Endothelial cell of umbilical vein (primary cell): ENCODE measurements at regions not wholly inside any gene's neighbourhood (a gene's known extent, or its start where the extent isn't known, plus 50 kb on each side); places are given as distances from the start of the nearest gene placed in this dataset.

Source experiments
- BruUV-seq: library from RNA; stranded (reverse); fragments of 400-500 nt; replicated peaks from 2 replicates; lab custom pipeline; 2021; lab: Mats Ljungman, UMichigan
- CTCF ChIA-PET: fragments of 300-600, 350-600 bp; sonication (Branson Sonifier 250); formaldehyde crosslinking; loops from one replicate; lab custom pipeline; 2021; ENCODE audit warnings: antibody characterized with exemption, inconsistent platforms; lab: Charles Lee
- POLR2A ChIA-PET: fragments of 300-600, 350-600 bp; sonication (Branson Sonifier 250); formaldehyde crosslinking; loops from one replicate; lab custom pipeline; 2021; ENCODE audit warnings: antibody characterized with exemption, inconsistent platforms; lab: Charles Lee
- DNase-seq: peaks from one replicate; pipeline ENCODE4 v3.0.0-alpha.2; 2011; ENCODE audit warnings: low read depth, low spot score
- FAIRE-seq: peaks from 2 replicates; lab custom pipeline; 2011; peaks lifted over from hg19 to GRCh38; lab: Jason Lieb, UNC
- H2AFZ ChIP-seq: 2 replicates; pipeline ENCODE4 v1.6.0; 2012; ENCODE audit warnings: low read depth, low read length, control low read depth, inconsistent platforms
- H3K27ac ChIP-seq: 2 replicates; pipeline ENCODE4 v1.5.1; 2011; ENCODE audit warnings: low read depth, mild to moderate bottlenecking, control low read depth, low read length, moderate library complexity; ENCODE audit not compliant: insufficient read depth
- H3K27me3 ChIP-seq, 2 experiments: 2 replicates each; pipeline versions ENCODE4 v1.6.0 to v1.6.1; 2011; ENCODE audit warnings: low read length in 2 of 2, mixed read lengths in 1 of 2; ENCODE audit not compliant: control insufficient read depth in 2 of 2, insufficient read depth in 2 of 2
- H3K36me3 ChIP-seq, 2 experiments: 2 replicates in 1 of 2; 3 replicates in 1 of 2; pipeline ENCODE4 v1.5.1; 2011; ENCODE audit warnings: low read length in 2 of 2, mild to moderate bottlenecking in 1 of 2, moderate library complexity in 1 of 2; ENCODE audit not compliant: control insufficient read depth in 2 of 2, insufficient read depth in 2 of 2; ENCODE audit errors: extremely low read depth in 1 of 2
- H3K4me1 ChIP-seq: 3 replicates; pipeline ENCODE4 v1.5.1; 2011; ENCODE audit warnings: mild to moderate bottlenecking, low read length; ENCODE audit not compliant: control insufficient read depth, insufficient read depth; ENCODE audit errors: extremely low read depth
- H3K4me2 ChIP-seq: 2 replicates; pipeline ENCODE4 v1.6.1; 2011; ENCODE audit warnings: low read length, control low read depth, mixed read lengths; ENCODE audit not compliant: insufficient read depth
- H3K4me3 ChIP-seq, 3 experiments: fragments of 200-600 bp in 1 of 3; sonication (generic), shearing (Covaris generic) in 1 of 3; replicated peaks in 1 of 3; 2 replicates each; pipeline ENCODE4 v1.5.1; 2011 to 2016; ENCODE audit warnings: control low read depth in 3 of 3, low read length in 3 of 3, mild to moderate bottlenecking in 2 of 3, inconsistent platforms in 1 of 3, low read depth in 1 of 3, moderate library complexity in 1 of 3; ENCODE audit not compliant: insufficient read depth in 1 of 3
- H3K79me2 ChIP-seq: 2 replicates; pipeline ENCODE4 v1.6.0; 2012; ENCODE audit warnings: low read length, inconsistent platforms; ENCODE audit not compliant: control insufficient read depth, insufficient read depth
- H3K9ac ChIP-seq: replicated peaks from 2 replicates; pipeline ENCODE3; 2011; ENCODE audit warnings: low read length, control low read depth; ENCODE audit not compliant: insufficient read depth; ENCODE audit errors: extremely low read depth
- H3K9me1 ChIP-seq: replicated peaks from 3 replicates; pipeline ENCODE4 v1.6.0; 2011; ENCODE audit warnings: mild to moderate bottlenecking, low read length; ENCODE audit not compliant: control insufficient read depth, insufficient read depth; ENCODE audit errors: extremely low read depth
- H3K9me3 ChIP-seq: replicated peaks from 2 replicates; pipeline ENCODE4 v1.5.1; 2012; ENCODE audit warnings: low read length, inconsistent platforms; ENCODE audit not compliant: control insufficient read depth, insufficient read depth
- H4K20me1 ChIP-seq: replicated peaks from 2 replicates; pipeline ENCODE3; 2011; ENCODE audit warnings: mild to moderate bottlenecking, low read length; ENCODE audit not compliant: control insufficient read depth, insufficient read depth; ENCODE audit errors: extremely low read depth
- CTCF ChIP-seq, 2 donors: IDR thresholded peaks; 1 replicate in 1 of 2; 2 replicates in 1 of 2; pipeline ENCODE4 v1.5.1; 2011; ENCODE audit warnings: low read length in 2 of 2, mild to moderate bottlenecking in 2 of 2, moderate library complexity in 2 of 2, control low read depth in 1 of 2, inconsistent platforms in 1 of 2, low read depth in 1 of 2; ENCODE audit not compliant: insufficient read depth in 1 of 2; ENCODE audit errors: extremely low read depth in 1 of 2
- EZH2 ChIP-seq: IDR thresholded peaks from 2 replicates; pipeline ENCODE4 v1.6.1; 2012; ENCODE audit warnings: borderline replicate concordance, low read depth, mild to moderate bottlenecking, moderate library complexity, low read length, inconsistent platforms; ENCODE audit not compliant: severe bottlenecking
- FOS ChIP-seq: IDR thresholded peaks from 2 replicates; pipeline ENCODE4 v1.6.1; 2011; ENCODE audit warnings: mild to moderate bottlenecking, low read length, moderate library complexity, borderline replicate concordance; ENCODE audit not compliant: insufficient read depth
- JUN ChIP-seq: IDR thresholded peaks from 2 replicates; pipeline ENCODE4 v1.6.1; 2011; ENCODE audit warnings: borderline replicate concordance, low read depth; ENCODE audit not compliant: insufficient read length, insufficient read depth
- MAX ChIP-seq: IDR thresholded peaks from 2 replicates; pipeline ENCODE4 v1.6.1; 2011; ENCODE audit not compliant: insufficient read depth, insufficient read length
- POLR2A ChIP-seq: IDR thresholded peaks from 2 replicates; pipeline ENCODE4 v1.6.1; 2012; ENCODE audit warnings: low read depth, mild to moderate bottlenecking, control low read depth, low read length
- POLR2AphosphoS5 ChIP-seq: IDR thresholded peaks from 2 replicates; pipeline ENCODE4 v1.6.1; 2012; ENCODE audit warnings: low read depth, mild to moderate bottlenecking, control low read depth, low read length, moderate library complexity; ENCODE audit not compliant: insufficient read depth
- dilution Hi-C: fragments of 300-500 bp; cut with MboI; formaldehyde crosslinking; loops from one replicate; pipeline ENCODE4 v1.15.0; 2019; ENCODE audit warnings: low sequenced_read_pairs; ENCODE audit not compliant: extremely low pct_ligation_motif_present
- intact Hi-C: fragments of 100-400 bp; cut with micrococcal nuclease; formaldehyde crosslinking; loops from one replicate; pipeline ENCODE4 v1.10.0; 2022

GRCh38 chr10:78416031-78417011 is 382.7 kb downstream of the RPS24 start:
- no TSS peak for BruUV-seq
- Histone ChIP-seq H2AFZ (no peak overlapping the region), H3K9me3 (no peaks in the 10 kb centered on the region), H3K27ac (no peak overlapping the region), H3K4me3 (no peak overlapping the region), H4K20me1 (no peaks in the 10 kb centered on the region), H3K4me2 (no peak overlapping the region), H3K4me1 (peaks cover 8% of the 10 kb centered on the region), H3K27me3 (no peaks in the 10 kb centered on the region), H3K9me1 (no peaks in the 10 kb centered on the region), H3K36me3 (no peaks in the 10 kb centered on the region), H3K9ac (no peak overlapping the region), H3K79me2 (no peaks in the 10 kb centered on the region)
- POLR2A ChIA-PET: interaction anchor here (0.9 kb wide), 1 partner anchor 9 kb away, joined by 3 read pairs; no protein-coding TSS in a partner anchor
- CTCF ChIA-PET: interaction anchor here (0.9 to 1.3 kb wide), 3 partner anchors 13 to 369 kb away, joined by 3 to 4 read pairs (median 4); no protein-coding TSS in a partner anchor
- FAIRE-seq (peak; percentile 85), DNase-seq (peak; percentile 45)
- intact Hi-C loops (loop anchor here (5.0 kb wide), 1 partner anchor 241 kb away; no protein-coding TSS in a partner anchor), dilution Hi-C loops (no loop called here)
- no peak for TF ChIP-seq CTCF (IDR thresholded peaks at IDR 0.05; ENCODE audit: extremely low read depth in 1 of 2, insufficient read depth in 1 of 2, low read depth in 1 of 2, low read length in 2 of 2)
- TF ChIP-seq EZH2: no peak
- no peak for TF ChIP-seq MAX
- TF ChIP-seq FOS: peak; percentile 37
- peak; percentile 37 for TF ChIP-seq JUN
- TF ChIP-seq POLR2AphosphoS5: no peak
- TF ChIP-seq POLR2A: no peak
